NOMO-1 treated with dmso at 0.1 percent for 144 hours (cell line): ENCODE measurements at regions not wholly inside any gene's neighbourhood (a gene's known extent, or its start where the extent isn't known, plus 50 kb on each side); places are given as distances from the start of the nearest gene placed in this dataset.
"Not testable (repeated sequence)": the region's sequence is repeated elsewhere in the genome, so short reads cannot be mapped to it uniquely, and the experiment has no call there.

ENCODE experiments used
- DNase-seq: peaks from one replicate; lab custom pipeline; 2025; ENCODE audit not compliant: unreplicated experiment; lab: John Stamatoyannopoulos, UW

DNA sequence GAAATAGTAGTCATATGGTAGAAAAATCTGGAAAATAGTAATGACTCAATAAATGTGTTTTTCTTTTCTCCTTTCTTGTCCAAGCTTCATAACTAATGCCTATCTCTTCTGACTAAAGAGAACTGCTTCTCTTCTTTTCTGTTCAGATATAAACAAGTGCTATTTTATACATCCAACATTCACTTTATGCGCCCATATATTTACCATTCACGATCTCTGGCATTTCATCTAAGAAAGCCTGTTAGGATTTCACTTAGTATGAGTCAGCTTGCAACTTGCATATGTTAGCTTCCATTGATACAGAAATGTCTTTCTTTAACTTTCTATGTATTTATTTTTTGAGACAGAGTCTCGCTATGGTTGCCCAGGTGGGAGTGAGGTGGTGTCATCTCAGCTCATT is 224.9 kb downstream of the VAPA start:
- DNase-seq: no peak

DNA sequence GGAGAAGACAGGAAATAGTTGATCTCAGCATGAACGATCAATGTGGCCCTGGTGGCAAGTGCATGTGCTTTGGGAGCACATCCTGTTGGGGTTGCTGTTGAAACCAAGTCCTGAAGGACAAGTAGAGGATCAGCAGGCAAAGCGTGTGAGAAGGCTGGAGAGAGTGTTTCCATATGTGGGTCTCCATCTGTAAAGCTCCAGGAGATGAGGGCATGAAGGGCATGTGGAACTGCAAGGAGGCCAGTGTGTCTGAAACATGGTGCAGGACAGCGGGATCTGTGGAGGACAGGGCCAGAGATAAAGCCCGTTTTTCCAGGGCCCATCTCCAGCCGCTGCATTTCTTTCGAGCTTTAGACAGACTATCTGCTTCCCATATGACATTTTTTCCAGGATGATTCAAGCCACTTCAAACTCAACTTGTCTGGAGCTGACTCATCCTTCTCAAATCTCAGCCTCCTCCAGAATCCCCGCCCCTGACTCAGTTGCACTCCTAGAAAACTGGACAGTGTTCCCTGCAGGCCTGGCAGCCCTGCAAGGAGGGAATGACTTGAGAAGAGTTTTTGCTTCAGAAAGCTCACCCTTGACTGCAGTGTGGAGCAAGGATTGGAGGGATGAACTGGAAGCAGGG is 226.1 kb downstream of the VAPA start:
- DNase-seq: no peak

DNA sequence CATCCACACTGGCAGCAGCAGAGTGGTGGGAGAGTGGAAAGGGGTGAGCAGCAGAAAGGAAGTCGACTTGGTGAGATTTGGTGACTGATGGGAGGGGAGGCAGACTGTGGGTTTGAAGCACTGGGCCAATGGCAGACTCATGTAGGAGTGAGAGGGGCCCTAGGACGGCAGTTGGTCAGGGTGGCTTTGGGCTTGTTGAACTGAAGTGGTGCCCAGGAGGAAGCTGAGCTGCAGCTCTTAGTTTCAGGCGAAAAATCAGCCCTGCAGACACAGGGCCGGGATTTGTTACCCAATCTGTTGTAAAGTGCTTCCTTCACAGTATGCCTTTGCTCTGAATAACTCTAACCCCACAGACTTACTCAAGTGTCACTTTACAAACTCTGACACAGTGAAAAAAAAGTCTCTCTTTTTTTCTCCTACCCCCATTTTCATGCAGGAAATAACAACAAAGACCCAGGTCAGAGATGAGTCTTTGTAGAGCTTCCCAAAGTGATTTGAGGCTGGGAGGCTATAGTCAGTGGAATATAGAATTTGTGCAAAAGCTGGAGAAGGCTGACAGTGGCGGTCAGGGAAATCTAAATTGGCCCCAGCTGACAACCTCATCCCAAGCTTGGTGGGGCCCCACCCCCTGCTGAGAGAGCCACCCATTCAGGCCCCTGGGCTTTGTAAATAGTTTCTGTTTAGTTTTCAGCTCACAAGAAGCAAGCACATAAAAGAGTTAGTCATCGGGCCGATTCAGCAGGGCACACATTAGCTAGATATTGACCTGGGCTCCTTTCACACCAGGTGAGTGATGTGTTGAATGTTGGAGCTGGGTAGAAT is 226.9 kb downstream of the VAPA start:
- peak; percentile 74 for DNase-seq

DNA sequence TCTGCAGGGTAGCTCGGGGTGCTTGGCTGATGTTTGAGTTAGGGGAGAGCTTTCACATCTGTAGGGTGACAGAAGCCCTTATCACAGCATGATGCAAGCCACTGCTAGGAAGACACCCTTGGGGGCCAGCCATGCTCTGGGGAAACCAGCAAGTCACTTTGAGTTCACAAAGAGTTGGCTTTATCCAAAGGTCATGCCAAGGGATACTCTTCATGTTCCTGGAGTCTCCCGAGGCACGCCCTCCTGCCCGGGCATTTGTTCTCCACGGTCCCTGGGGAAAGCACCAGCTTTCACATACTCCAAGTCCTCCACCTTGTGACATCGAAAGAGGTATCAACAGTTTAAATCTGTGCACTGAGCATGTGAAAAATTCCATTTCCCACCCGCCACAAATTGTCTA is 227.7 kb downstream of the VAPA start:
- no peak for DNase-seq

DNA sequence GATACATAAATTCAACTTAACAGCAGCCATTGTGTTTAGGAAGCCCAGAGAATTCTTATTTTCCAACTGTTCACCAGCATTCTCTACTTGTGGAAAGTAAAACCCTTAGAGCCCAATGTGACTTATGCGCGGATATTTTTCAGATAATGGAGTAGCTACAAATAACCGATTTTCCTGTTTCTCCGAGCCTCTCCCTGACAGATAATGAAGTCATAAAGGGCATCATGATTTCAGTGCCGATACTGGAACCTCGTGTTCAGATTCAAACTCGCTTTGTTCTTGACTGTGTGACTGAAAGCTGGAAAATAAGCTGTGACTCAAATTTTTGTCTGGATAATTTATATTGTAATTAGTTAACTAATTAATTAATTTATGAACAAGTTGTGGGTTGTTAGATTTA is 228.2 kb downstream of the VAPA start:
- DNase-seq: no peak

DNA sequence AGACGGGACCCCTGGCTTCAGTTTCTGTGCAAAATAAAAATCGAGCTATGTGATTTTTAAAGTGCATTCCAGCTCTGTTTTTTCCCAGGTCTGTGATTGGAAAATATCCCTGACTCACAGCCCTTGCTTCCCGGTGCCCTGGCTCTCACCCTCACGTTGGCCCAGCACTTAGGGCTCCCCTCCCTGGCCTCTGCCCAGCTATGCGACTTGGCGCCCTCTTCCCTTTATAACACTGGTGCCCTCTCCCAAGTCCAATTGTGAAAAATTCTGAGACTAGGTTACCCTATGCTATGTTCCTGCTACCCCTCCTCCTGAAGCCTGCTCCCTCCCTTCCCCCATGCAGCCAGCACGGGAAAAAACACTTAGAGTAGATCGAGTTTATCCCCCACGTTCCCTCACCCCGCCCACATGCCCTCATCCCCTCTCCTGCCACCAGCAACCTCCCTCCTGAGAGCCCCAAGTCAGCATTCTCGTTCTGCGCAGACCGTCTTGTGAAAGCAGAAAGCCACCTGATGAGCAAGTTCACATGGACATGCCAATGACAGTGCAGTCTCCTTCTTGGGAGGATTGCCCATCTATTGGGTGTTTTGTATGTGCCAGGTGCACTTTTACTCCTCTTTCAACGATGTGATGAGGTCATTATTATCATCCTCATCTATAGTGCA is 228.8 kb downstream of the VAPA start:
- no peak for DNase-seq

DNA sequence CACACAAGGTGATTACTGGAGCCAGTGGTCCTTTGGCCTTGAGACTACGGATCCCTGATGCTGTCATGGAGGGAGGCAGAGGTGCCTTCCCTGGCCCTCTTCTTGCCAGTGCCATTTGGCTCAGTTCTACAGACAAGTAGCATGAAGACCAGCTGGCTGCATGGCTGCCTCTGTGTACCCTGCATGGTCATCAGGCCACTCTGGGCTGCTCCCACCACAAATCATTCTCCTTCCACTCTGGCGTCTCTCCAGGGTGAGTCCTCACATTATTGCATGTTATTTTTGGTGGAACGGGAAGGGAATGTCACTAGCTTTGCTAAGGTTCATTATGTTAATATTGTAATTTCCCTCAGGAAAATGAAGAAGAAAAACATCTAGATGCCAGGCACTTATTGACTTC is 229.8 kb downstream of the VAPA start:
- no peak for DNase-seq

DNA sequence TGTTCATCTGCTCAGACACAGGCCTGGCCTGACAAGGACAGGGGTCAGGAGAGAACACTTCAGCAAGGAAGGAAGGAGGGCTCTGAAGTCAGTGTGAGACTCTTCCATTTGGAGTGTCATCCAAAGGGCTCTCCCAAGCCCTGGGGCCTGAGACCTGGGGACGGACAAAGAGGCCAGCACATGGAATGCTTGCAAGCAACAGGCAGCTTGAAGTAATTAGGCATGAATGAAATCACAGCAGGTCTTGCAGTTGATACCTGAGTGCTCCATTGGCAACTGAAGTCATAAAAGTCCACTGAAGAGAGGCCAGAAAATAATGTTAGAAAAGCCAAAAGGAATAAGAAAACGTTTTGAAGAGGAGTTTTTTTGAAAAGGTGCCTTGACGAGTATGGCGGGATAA is 231.7 kb downstream of the VAPA start:
- DNase-seq: no peak

DNA sequence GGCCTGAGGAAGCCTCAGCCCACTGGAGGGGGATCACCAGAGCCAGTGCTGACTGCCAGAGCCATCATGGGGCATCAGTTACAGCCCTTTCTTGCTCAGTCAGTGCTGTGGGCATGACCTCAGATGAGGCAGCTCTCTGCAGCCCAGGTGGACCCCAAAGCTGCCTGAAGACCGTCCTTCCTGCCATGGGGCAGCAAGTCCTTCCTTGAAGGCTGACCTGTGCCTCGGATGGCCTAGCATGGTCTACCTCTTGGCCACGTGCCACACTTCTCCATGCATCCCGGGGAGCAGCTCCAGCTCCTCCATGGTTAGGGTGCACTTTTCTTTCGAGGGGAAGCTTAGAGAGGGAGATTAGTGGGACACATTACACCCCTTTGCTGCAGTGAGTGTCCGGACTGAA is 233.4 kb downstream of the VAPA start:
- DNase-seq: no peak

DNA sequence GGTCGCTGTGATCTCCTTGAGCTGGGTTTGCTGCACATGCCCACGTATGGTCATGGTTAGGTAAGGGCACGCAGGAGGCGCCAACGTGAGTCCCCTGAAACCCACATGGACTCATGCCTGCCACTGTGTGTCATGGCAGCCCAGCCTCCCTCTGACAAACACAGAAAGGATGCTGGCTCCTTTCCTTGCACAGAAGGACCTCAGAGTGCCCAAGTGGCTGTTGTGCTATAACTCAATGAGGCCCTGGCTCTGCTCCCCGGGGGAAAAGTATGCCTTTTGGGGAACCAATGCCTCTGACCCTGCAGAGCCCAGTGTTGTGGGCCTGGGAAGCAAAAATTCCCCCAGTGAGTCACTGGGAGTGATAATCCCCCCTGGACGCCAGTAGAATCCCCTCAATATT is 233.9 kb downstream of the VAPA start:
- DNase-seq: no peak

DNA sequence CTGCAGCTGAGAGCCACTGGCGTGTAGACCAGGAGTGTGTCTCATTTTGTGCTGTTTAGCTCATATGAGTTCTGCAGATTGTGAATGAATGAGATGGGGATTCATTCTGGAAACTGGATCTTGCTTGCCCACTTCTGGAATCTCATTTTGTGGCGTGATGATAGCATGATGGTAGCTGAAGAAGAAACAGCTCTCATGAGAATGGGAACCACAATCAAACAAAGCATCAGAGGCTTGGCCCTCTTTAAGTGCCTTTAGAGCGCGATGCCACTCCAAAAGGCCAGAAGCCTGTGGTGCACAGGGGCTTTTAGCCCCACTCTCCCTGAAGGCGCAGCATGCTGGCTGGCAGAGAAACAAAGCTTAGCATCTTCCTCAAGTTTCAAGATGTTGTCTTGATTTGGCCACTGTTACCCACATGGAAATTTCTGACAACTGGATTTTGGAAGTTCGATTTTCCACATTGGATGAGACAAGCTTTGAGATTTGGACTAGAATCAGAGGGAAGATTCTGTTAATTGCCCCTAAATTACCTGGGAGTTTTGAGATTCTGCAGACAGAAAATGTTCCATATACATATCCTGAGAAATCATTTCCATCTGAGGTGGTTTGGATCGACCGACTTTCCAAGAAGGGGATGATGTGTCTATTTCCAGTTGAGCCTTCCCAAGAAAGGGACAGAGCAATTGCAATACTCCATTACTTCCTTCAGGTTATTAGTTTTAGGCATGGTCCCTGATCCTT is 234.5 kb downstream of the VAPA start:
- DNase-seq: no peak

DNA sequence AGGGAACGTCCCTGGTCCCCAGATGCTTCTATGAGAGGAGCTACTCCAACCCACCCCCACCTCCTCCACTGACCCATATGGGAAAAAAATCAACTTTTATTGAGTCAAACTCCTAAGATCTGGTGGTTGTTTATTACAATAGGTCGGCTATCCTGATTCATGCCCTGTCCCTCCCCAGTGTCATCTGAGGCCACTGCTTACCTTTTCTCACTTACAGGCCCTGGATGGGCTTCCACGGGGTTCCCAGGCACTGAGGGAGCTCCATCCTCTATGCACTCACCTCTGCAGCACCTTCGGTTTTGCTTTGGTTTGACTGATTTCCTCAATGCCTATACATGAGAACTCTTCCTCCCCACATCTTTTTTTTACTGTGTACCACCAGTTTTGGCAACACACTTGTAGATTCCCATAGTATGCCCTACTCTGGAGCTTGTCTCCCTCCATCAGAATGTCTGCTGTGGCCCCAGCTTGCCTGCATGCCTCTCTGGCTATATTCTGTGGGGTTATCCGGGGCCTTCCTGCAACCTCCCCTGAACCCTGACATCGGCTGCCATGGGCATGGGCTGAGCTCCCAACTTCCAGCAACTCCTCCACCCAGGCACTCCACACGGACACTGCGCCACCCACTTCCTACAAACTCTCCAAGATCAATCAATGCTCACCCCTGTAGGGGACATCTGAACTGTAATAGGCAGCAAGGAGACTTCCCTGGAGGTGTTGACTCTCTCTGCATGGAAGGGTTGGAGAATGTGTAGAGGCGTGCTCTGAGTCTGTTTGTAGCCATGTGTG is 236.1 kb downstream of the VAPA start:
- no peak for DNase-seq

DNA sequence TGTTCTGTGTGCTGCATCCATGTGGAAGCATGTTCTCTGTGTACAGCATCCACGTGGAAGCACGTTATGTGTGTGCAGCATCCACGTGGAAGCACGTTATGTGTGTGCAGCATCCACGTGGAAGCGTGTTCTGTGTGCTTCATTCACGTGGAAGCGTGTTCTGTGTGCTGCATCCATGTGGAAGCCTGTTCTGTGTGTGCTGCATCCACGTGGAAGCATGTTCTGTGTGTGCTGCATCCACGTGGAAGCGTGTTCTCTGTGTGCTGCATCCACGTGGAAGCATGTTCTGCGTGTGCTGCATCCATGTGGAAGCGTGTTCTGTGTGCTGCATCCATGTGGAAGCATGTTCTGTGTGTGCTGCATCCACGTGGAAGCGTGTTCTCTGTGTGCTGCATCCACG is 236.8 kb downstream of the VAPA start:
- DNase-seq: not testable (repeated sequence)

DNA sequence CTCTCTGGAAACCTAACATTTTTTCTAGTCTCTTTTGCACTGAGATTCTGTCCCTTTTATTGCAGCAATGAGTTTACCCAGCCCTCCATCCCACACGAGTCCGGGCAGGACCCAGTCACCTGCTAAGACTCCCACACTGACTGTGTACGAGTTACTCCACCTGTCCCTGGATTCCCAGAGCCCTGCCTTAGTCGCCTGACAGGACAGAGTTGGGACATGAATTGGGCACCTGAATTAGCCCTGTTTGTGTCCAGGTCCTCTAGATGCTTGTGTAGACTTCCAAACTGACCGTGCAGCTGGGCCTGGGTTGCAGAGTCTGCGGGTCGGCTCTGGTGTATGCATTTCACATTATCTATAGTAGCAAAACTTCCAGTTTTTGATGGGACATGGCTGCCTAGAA is 238.7 kb downstream of the VAPA start:
- no peak for DNase-seq

DNA sequence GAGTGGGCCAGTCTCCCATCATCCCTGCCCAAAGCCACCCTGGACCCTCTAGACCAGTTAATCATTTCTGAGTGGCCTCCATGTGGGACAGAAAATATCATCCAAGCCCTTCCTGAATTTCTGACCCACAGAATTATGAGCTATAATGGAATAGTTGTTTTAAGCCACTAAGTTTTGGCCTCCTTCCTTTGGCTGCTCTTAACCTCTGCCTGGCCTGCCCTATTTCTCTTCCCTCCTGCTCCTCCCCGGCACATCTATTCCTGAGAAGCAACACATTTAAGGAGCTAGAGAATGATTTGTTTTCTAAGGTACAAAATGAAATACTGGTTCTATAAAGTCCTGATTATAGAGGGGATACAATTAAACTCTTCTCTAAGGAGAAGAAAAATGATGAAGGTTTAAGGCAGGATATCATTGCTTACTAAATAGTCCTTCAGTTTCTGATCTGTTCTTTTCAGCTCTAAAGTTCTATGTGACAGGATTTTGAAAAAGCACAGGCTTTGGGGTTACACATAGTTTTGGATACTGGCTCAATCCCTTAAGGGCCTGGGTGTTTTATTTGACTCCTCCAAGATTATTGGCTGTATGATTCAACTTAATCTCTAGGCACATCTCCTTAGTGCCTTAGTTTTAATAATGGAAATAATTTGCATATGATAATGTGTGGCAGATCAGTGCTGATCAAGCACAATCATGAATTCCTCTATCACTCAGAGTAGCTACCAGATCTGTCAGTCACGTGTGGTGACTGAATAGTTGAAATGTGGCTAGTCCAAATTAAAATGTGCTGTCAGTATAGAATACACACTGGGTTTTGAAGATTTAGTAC is 240.3 kb downstream of the VAPA start:
- DNase-seq: no peak

DNA sequence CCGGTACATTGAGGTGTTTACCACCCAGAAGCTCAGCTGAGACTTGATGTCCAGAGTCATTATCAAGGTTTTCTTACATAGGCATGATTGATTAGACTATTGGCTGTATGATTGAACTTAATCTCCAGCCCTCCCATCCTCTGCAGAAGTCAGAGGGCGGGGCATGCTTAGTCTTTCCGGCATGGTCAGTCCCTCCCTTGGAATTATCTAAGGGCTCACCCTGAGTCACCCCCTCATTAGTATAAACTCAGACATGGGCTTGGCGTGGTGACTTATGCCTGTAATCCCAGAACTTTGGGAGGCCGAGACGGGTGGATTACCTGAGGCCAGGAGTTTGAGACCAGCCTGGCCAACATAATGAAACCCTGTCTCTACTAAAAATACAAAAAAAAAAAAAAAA is 243.9 kb downstream of the VAPA start:
- DNase-seq: no peak

DNA sequence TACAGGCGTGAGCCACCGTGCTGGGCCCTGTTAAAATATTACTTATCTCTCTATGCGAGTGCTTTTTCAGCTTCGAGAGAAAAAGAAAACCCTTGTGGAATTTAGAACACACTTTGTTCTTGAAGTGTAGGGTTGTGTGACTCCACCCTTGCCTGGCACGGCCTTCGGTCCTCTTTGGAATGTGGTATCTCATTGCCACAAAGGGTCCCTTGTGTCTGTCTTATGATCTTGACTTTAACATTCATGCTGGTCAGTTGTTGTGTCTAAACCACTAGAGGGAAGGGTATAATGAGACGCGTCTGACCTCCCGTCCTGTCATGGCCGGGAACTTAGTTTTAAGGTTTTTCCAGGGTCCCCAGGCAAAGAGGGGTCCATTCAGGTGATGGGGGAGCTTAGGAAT is 246.4 kb downstream of the VAPA start:
- no peak for DNase-seq

DNA sequence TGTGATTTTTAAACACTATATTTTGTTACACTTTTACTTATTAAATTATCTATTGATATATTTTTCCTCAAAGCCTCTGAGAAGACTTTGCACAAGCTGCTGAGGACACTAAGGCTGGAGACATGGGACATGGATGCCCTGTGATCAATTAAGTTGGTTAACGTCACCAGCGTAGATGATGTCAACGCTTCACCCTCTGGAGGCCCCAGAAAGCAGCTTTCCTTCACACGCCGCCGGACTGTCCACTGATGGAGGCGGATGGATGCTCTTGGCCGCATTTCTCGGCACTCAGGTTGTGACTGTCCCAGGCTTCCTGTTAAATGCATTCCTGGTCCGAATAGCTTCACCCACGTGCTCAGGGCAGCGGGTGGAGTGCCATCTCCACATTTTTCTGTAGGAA is 247.5 kb downstream of the VAPA start:
- no peak for DNase-seq

DNA sequence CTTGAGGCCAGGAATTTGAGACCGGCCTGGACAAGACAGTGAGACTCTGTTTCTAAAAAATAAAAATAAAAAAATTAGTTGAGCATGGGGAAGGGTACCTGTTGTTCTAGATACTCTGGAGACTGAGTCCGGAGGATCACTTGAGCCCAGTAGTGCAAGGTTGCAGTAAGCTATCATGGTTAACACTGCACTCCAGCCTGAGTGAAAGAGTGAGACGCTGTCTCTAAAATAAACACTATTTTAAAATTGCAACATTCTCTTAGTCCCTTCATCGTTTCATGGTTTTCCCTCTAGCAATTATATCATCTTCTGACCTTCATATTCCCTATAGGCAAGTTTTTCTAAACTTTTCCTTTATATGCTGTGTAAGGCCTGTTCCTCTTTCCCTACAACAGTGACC is 248.5 kb downstream of the VAPA start:
- no peak for DNase-seq
